ENCODE measurements at regions not wholly inside any gene's neighbourhood (a gene's known extent, or its start where the extent isn't known, plus 50 kb on each side); places are given as distances from the start of the nearest gene placed in this dataset.

GRCh38 chr16:20167323-20167722 is 93.6 kb upstream of the GPR139 start:
- no peak for DNase-seq (ENCODE audit: low spot score)

DNA sequence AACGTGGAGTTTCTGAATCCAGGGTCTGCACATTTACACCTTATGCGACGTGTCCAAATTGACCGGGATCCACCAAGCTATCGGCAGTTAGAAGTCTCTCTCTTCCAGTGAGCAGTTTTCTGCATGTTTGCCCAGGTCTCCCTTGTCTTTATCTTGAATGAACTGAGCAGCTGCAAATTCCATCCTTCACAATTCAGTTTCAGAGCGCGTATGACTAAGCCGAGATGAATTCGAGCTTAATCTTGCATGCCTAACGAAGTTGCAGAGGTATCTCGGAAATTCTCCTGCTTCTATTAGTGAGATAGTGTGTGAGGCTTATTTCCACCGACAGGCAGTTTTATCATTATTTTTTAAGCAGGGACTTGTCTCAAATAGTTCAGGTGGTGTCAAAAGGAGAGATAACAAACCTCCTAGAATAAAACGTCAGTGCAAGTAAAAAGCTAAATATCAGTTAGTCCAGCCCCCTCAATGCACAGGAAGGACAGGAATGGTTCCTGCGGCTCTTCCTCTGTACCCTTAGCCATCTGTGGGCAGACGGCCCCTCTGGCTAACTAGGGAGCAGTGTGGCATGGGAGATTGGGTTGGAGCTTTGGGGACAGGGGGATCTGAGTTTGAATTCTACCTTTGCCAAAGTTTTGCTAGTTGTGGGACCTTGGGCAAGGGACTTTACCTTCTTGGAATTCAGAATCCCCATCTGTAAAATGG is 93.0 kb upstream of the GPR139 start:
- DNase-seq (ENCODE audit: low spot score) = peak; percentile 11

DNA sequence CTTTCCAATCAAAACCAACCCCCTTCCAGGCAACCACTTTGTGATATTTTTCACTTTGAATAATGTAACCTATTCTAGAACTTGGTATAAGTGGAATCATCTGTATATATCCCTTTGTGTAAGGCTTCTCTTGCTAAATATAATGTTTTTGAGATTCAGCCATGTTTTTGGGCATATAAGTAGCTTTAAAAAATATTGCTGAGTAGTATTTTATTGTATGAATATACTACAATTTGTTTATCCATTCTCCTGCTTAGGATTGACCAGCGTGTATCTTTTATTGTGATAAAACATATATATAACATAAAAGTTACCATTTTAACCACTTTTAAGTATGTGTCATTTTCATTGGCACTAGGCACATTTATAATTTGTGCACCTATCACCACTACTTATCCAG is 79.8 kb upstream of the GPR139 start:
- DNase-seq (ENCODE audit: low spot score) = no peak

DNA sequence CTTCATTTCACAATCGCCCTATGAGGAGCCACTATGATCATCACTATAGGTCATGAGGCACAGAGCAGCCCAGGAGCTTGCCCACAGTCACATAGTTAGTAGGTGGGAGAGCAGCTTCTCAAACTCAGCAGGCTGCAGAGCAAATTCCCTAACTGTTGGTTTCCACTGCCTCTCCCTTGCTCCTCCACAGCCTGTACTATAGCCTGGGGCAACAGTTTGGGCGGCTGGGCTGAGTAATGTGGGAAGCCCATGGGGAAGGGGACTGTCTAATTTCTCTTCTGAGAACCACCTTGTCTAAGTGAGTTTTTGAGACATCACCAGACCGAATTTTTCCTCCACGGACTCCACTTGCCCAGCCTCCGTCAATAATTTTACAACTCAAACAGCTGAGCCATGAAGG is 73.4 kb upstream of the GPR139 start:
- DNase-seq (ENCODE audit: low spot score) = no peak

DNA sequence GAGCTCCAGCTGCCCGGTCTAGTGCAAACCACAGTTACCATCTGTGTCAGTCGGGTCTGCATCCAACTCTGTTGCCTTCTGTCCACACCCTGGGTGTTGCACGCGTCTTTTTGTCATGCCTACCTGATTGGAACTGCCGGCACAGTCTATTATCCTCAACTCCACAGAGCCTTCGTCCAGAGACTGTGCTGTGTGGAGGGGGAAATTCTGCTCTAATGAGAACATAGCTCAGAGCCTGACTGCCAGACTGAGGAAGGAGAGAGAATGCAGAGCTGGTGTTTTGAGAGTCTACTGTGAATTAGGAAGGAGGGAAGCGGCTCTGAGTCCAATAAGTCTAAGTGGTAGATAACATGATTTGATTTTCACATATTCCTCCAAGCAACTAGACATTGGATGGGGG is 68.3 kb upstream of the GPR139 start:
- no peak for DNase-seq (ENCODE audit: low spot score)

DNA sequence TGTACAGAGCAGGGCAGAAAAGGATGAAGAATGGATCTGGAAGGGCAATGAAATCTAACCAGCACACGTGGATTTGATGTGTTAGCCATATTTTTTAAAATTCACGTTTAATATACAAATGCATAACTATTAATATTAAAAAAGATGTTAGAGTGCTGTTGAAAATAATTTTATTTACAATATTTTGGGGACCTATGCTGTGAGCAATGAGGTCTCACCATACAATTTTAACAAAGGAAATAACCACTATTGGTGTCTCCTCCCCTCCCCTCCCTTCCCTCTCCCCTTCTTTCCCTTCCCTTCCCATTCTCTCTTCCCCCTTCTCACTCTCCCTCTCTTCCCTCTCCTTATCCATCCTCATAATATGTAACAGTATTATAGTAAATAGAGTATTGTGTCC is 64.2 kb upstream of the GPR139 start:
- no peak for DNase-seq (ENCODE audit: low spot score)

GRCh38 chr16:20137194-20137593 is 63.5 kb upstream of the GPR139 start:
- DNase-seq (ENCODE audit: low spot score) = no peak

- DNase-seq (ENCODE audit: low spot score) = no peak
These were observed 62.8 kb upstream of the GPR139 start for GRCh38 chr16:20136446-20136968.

DNA sequence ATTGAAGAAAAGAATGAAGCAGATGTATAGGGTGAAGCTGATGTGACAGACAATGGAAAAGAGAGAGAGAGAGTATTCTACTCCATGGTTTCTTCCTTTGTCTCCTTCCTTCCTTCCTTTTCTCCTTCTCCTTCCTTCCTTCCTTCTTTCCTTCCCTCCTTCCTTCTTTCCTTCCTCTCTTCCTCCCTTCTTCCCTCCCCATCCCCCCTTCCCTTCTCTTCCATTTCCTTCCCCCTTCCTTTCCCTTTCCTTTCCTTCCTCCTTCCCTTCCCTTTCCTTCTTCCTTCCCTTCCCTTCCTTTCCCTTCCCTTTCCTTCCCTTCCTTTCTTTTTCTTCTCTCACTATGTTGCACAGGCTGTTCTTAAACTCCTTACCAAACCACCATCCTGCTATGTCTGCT is 55.7 kb upstream of the GPR139 start:
- DNase-seq (ENCODE audit: low spot score) = no peak

Data from COLO829 (cell line).